ENCODE measurements at regions not wholly inside any gene's neighbourhood (a gene's known extent, or its start where the extent isn't known, plus 50 kb on each side); places are given as distances from the start of the nearest gene placed in this dataset.

DNA sequence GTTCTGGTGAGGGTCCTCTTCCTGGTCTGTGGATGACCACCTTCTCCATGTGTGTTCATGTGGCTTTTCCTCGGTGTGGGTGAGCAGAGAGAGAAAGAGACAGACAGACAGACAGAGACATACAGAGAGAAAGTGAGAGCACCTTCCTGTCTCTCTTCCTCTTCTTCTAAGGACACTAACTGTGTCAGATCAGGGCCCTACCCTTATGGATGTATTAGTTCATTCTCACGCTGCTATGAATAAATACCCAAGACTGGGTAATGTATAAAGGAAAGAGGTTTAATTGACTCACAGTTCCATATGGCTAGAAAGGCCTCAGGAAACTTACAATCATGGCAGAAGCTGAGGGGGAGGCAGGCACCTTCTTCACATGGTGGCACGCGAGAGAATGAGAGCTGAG lies 131.5 kb upstream of the ZNF648 start:
- 88 to 92% methylated on average over 4 of the region's 4 CpGs for WGBS, 2 donors
- intact Hi-C loops (cut with DNase I; ENCODE audit: low total_unique reads) = no loop called here
- no peak for DNase-seq (ENCODE audit: low spot score in 2 of 2)
- TF ChIP-seq, protein P1, sequence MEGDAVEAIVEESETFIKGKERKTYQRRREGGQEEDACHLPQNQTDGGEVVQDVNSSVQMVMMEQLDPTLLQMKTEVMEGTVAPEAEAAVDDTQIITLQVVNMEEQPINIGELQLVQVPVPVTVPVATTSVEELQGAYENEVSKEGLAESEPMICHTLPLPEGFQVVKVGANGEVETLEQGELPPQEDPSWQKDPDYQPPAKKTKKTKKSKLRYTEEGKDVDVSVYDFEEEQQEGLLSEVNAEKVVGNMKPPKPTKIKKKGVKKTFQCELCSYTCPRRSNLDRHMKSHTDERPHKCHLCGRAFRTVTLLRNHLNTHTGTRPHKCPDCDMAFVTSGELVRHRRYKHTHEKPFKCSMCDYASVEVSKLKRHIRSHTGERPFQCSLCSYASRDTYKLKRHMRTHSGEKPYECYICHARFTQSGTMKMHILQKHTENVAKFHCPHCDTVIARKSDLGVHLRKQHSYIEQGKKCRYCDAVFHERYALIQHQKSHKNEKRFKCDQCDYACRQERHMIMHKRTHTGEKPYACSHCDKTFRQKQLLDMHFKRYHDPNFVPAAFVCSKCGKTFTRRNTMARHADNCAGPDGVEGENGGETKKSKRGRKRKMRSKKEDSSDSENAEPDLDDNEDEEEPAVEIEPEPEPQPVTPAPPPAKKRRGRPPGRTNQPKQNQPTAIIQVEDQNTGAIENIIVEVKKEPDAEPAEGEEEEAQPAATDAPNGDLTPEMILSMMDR (IDR thresholded peaks at IDR 0.05) = no peak
- TF ChIP-seq POLR2A (IDR thresholded peaks at IDR 0.05) = no peak
- no peak overlapping the region for H3K4me3 ChIP-seq (ENCODE audit: low read depth, poor library complexity, severe bottlenecking)

DNA sequence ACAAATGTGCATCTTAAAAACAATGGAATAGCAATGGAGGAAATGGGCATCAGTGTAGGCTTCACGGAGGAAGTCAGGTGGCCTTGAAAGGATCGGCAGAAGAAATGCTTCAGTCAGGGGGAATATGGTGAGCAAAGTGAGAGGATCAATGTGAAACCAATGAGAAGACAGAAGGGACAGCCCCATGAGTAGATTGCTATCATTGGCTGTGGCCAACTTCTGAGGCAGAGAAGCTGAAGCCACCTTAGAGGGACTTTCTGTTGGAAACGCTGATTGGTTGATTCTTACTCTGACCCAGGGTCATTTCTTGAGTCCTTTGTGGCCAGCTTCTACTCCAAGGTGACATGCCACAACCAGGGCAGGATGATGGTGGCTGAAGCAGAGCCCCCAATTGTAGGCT lies 130.7 kb upstream of the ZNF648 start:
- intact Hi-C loops (cut with DNase I; ENCODE audit: low total_unique reads) = no loop called here
- TF ChIP-seq, protein P1 (IDR thresholded peaks at IDR 0.05) = no peak
- TF ChIP-seq POLR2A (IDR thresholded peaks at IDR 0.05) = no peak
- no peak overlapping the region for H3K4me3 ChIP-seq (ENCODE audit: low read depth, poor library complexity, severe bottlenecking)
- DNase-seq (ENCODE audit: low spot score in 2 of 2) = no peak
- WGBS, 2 donors = 66 to 88% methylated on average over 3 of the region's 3 CpGs

DNA sequence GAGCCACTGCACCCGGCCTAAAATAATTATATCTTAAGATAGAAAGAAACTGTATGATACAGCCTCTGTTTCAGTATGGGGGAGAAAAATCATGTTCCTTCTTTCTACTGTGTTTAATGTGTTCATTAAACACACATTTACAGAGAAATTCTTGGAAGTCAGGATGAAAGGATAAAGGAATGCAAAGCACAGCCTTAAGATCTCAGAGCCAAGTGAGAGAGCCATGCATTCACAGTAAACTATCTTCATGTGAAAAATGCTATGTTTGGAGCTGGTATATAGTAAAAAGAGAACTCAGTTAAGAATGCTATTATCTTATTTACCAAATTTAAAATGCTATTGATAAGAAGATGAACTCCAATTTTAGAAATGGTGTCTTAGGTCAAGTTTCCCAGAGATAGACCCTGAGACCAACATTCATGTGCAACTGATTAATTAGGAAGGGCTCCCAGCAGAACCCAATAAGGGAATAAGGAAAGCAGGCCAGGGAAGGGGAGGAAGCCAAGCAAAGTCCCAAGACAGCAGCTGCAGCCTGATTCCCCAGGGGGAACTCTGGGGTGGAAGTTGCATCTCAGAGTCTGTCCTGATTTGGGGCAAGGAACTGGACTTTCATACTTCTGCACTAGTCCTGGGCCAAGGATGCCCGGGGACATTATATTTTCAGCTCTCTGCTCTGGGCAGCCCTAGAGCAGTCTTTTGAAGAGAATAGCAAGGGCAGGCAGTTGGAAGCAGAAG lies 130.0 kb upstream of the ZNF648 start:
- TF ChIP-seq, protein P1 (IDR thresholded peaks at IDR 0.05) = no peak
- TF ChIP-seq POLR2A (IDR thresholded peaks at IDR 0.05) = no peak
- H3K4me3 ChIP-seq (ENCODE audit: low read depth, poor library complexity, severe bottlenecking) = no peak overlapping the region
- intact Hi-C loops (cut with DNase I; ENCODE audit: low total_unique reads) = no loop called here
- DNase-seq (ENCODE audit: low spot score in 2 of 2) = no peak
- WGBS, 2 donors = 71 to 87% methylated on average over 2 of the region's 2 CpGs

DNA sequence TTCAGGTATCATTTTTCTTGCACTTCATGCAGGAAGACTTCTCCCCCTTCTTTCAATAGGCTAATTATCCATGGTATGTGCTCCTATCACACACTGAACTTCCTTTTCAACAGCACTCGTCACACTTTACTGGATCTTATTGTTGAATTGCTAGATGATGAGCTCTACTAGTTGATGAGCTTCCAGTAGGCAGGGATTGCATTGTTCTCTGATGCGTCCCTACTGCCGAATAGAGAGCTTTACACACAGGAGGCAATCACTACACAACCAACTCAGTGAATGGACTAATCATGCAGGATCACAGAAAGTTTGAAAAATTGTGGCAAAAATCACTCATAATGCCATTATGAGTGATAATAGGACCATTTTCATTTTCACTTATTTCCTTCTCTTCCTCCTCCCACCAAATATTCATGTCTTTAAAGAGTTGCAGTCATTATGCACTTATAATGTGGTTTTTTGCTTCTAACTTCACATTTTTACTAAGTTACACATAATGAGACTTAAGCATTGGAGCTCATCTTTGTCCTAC lies 128.1 kb upstream of the ZNF648 start:
- 67 to 81% methylated on average over 3 of the region's 3 CpGs for WGBS, 2 donors
- intact Hi-C loops (cut with DNase I; ENCODE audit: low total_unique reads) = no loop called here
- no peak for DNase-seq (ENCODE audit: low spot score in 2 of 2)

DNA sequence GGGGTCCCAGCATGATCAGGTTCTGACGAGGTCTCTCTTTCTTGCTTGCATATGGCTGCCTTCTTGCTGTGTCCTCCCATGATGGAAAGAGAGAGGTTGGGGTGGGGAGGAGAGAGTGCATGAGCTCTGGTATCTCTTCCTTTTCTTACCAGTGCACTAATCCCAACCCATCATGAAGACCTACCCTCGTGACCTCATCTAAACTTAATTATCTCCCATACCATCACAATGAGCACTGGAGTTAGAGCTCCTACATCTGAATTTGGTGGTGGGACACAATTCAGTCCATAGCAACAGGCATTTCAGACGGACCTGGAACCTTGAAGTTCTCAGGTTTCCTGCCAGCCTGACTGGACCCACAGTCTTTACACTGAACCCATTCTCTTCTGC lies 125.2 kb upstream of the ZNF648 start:
- TF ChIP-seq POLR2A (IDR thresholded peaks at IDR 0.05) = no peak
- TF ChIP-seq, protein P1 (IDR thresholded peaks at IDR 0.05) = no peak
- no peak overlapping the region for H3K4me3 ChIP-seq (ENCODE audit: low read depth, poor library complexity, severe bottlenecking)
- WGBS, 2 donors = 55 to 63% methylated on average over 3 of the region's 3 CpGs
- intact Hi-C loops (cut with DNase I; ENCODE audit: low total_unique reads) = no loop called here
- DNase-seq (ENCODE audit: low spot score in 2 of 2) = no peak

More for the DNA sequence above, 128.1 kb upstream of the ZNF648 start:
- no peak overlapping the region for H3K4me3 ChIP-seq (ENCODE audit: low read depth, poor library complexity, severe bottlenecking)
- TF ChIP-seq, protein P1 (IDR thresholded peaks at IDR 0.05) = no peak
- no peak for TF ChIP-seq POLR2A (IDR thresholded peaks at IDR 0.05)

Measured in lower leg skin (tissue), 4 donors.